ENCODE measurements at regions not wholly inside any gene's neighbourhood (a gene's known extent, or its start where the extent isn't known, plus 50 kb on each side); places are given as distances from the start of the nearest gene placed in this dataset.

DNA sequence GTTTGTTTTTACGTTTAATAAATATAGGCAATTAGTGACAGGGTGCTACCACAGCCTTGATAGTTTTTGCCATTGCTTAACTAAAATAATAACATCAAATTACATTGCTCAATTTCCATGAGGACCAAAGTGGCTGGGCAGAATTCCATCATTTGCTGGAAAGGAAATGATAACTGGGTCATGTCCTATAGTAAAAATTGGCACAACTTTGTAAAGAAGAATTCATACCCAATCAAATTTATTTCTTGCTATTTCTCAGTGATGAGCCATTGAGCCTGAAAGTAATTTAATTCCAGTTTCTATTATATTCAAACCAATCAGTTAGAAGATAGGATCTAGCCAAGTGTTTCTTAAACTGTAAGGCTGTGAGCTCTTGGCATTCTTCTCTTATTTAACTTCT lies 102.2 kb upstream of the CTTNBP2 start:
- TF ChIP-seq, protein P1, sequence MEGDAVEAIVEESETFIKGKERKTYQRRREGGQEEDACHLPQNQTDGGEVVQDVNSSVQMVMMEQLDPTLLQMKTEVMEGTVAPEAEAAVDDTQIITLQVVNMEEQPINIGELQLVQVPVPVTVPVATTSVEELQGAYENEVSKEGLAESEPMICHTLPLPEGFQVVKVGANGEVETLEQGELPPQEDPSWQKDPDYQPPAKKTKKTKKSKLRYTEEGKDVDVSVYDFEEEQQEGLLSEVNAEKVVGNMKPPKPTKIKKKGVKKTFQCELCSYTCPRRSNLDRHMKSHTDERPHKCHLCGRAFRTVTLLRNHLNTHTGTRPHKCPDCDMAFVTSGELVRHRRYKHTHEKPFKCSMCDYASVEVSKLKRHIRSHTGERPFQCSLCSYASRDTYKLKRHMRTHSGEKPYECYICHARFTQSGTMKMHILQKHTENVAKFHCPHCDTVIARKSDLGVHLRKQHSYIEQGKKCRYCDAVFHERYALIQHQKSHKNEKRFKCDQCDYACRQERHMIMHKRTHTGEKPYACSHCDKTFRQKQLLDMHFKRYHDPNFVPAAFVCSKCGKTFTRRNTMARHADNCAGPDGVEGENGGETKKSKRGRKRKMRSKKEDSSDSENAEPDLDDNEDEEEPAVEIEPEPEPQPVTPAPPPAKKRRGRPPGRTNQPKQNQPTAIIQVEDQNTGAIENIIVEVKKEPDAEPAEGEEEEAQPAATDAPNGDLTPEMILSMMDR (conservative IDR thresholded peaks at IDR 0.05; ENCODE audit: low read depth, low read length), result no peak
- TF ChIP-seq EZH2 (IDR thresholded peaks at IDR 0.05; ENCODE audit: low read length, unreplicated experiment) (no peak), EZH2phosphoT487 (IDR thresholded peaks at IDR 0.05; ENCODE audit: borderline replicate concordance, low read length) (no peak)
